Gastrocnemius medialis (tissue), 4 donors: ENCODE measurements at regions not wholly inside any gene's neighbourhood (a gene's known extent, or its start where the extent isn't known, plus 50 kb on each side); places are given as distances from the start of the nearest gene placed in this dataset.

Experiments
- ATAC-seq, 2 donors: fragments of 150-250 bp; one replicate each; pipeline ENCODE4 v1.9.1; 2016
- DNase-seq, 2 donors: peaks; one replicate each; pipeline ENCODE4 v3.0.0-alpha.2; 2019
- H3K27ac ChIP-seq, 4 donors: fragments of 200-600 bp; sonication (generic); 1 replicate in 1 of 4; 2 replicates in 3 of 4; pipeline ENCODE4 v1.5.1; 2016 to 2018; ENCODE audit warnings: mild to moderate bottlenecking in 2 of 4, moderate library complexity in 1 of 4
- H3K27me3 ChIP-seq, 3 donors: fragments of 200-600 bp; sonication (generic) in 2 of 3; 1 replicate in 1 of 3; 2 replicates in 2 of 3; pipeline versions ENCODE4 v1.5.1 to v1.6.0; 2016 to 2019; ENCODE audit warnings: mild to moderate bottlenecking in 1 of 3, moderate library complexity in 1 of 3
- H3K36me3 ChIP-seq, 2 donors: fragments of 200-600 bp; sonication (generic) in 1 of 2; one replicate each; pipeline ENCODE4 v1.5.1; 2017 to 2018
- H3K4me1 ChIP-seq, 2 donors: fragments of 200-600 bp; sonication (generic) in 1 of 2; one replicate each; pipeline ENCODE4 v1.5.1; 2016 to 2017; ENCODE audit warnings: mild to moderate bottlenecking in 2 of 2
- H3K4me3 ChIP-seq, 4 donors: fragments of 200-600 bp; sonication (generic) in 3 of 4; 1 replicate in 1 of 4; 2 replicates in 3 of 4; pipeline ENCODE4 v1.5.1; 2016 to 2019; ENCODE audit warnings: mild to moderate bottlenecking in 2 of 4
- H3K9me3 ChIP-seq, 3 donors: fragments of 200-600 bp; sonication (generic) in 2 of 3; 1 replicate in 1 of 3; 2 replicates in 2 of 3; pipeline ENCODE4 v1.5.1; 2016 to 2019
- POLR2A ChIP-seq, 2 donors: fragments of 450-650 bp; IDR thresholded peaks; one replicate each; pipeline ENCODE4 v1.6.1; 2017; ENCODE audit warnings: antibody characterized with exemption in 2 of 2, mild to moderate bottlenecking in 2 of 2, moderate library complexity in 2 of 2
- in situ Hi-C, 4 donors: fragments of 200-750 bp; cut with MboI; loops; one replicate each; pipeline versions ENCODE4 v1.15.0 to v1.8.0; 2017; ENCODE audit warnings: low sequenced_read_pairs in 4 of 4
- intact Hi-C: fragments of 100-400 bp; cut with DNase I; formaldehyde crosslinking; loops from one replicate; pipeline ENCODE4 v1.15.1; 2023; ENCODE audit warnings: low total_unique reads
- TF ChIP-seq, protein P1 (sequence below), 5 experiments: fragments of 450-650 bp in 3 of 5; fragments of 200-600 bp in 2 of 5; sonication (generic) in 2 of 5; IDR thresholded peaks in 4 of 5; conservative IDR thresholded peaks in 1 of 5; 1 replicate in 4 of 5; 2 replicates in 1 of 5; pipeline ENCODE4 v1.5.1; 2016 to 2019; ENCODE audit warnings: antibody characterized with exemption in 5 of 5, mild to moderate bottlenecking in 3 of 5, moderate library complexity in 3 of 5

DNA sequence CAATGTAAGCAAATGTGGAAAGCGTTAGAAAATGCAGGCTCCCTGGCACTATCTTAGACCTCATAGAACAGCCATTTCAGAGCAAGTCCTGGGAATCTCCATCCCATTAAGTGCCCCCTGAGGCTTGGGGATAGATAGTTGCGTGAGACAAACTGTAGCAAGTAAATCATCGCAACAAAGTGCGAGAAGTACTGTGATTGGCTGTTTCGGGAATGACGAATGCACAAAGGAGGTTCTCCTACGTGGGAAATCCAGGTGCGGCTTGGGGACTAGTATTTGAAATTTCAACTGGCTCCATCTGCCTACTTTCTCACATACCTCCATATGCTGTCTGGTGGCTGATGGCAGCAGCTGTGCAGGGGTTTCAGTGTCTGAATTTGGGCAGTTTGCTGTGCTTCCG lies 84.5 kb downstream of the PLEKHG1 start:
- in situ Hi-C loops (no loop called here), intact Hi-C loops (loop anchor here (10.0 kb wide), 1 partner anchor 269 kb away; no protein-coding TSS in a partner anchor)
- ATAC-seq (no peak), DNase-seq (no peak)
- Histone ChIP-seq H3K27ac (peak overlapping the region; percentile 71 to 79 (median 74)), H3K9me3 (no peaks in the 10 kb centered on the region), H3K36me3 (no peaks in the 10 kb centered on the region), H3K4me1 (peaks cover 0 to 7% of the 10 kb centered on the region in 2 donors), H3K27me3 (no peaks in the 10 kb centered on the region), H3K4me3 (peak overlapping the region; percentile 26 to 53 (median 36))
- TF ChIP-seq POLR2A (IDR thresholded peaks at IDR 0.05): no peak
- TF ChIP-seq, protein P1, sequence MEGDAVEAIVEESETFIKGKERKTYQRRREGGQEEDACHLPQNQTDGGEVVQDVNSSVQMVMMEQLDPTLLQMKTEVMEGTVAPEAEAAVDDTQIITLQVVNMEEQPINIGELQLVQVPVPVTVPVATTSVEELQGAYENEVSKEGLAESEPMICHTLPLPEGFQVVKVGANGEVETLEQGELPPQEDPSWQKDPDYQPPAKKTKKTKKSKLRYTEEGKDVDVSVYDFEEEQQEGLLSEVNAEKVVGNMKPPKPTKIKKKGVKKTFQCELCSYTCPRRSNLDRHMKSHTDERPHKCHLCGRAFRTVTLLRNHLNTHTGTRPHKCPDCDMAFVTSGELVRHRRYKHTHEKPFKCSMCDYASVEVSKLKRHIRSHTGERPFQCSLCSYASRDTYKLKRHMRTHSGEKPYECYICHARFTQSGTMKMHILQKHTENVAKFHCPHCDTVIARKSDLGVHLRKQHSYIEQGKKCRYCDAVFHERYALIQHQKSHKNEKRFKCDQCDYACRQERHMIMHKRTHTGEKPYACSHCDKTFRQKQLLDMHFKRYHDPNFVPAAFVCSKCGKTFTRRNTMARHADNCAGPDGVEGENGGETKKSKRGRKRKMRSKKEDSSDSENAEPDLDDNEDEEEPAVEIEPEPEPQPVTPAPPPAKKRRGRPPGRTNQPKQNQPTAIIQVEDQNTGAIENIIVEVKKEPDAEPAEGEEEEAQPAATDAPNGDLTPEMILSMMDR (IDR thresholded peaks at IDR 0.05 in 4 of 5, conservative IDR thresholded peaks at IDR 0.05 in 1 of 5): no peak

DNA sequence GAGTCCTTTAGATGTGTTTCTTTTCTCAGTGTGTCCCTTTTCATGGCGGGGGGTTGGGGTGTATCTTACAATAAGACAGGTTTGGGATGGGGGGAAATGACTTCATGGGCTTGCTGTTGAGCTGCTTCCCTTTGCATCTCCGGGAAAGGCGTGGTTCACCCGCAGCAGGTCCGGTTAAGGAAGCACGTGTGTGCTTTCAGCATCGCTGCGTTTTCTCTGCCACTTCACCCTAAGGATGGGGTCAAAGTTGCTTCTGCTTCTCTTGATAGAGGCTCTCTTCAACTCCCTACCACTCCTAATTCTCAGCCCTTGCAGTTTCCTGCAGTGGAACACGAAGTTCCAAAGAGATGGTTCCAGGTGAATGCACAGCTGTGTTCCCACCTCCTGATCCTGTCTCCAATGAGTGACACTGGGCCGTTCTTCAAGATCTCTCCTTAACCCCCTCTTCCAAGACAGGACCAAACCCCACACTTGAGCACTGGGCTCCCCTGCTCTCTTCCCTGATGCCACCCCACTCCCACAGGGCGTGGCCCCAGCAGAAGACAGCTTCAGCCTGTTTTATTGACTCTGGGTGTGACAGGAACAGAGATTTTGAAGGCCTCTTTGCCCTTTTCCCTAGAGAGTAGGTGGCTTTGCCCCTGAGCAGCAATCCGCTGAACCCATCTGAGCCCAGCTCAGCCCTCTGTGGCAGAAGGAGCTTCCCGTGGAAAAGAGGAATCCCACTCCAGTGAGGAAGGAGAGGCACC lies 85.2 kb downstream of the PLEKHG1 start:
- Histone ChIP-seq H3K27ac (peak overlapping the region; percentile 71 to 79 (median 74)), H3K27me3 (no peaks in the 10 kb centered on the region), H3K36me3 (no peaks in the 10 kb centered on the region), H3K4me1 (peaks cover 0 to 7% of the 10 kb centered on the region in 2 donors), H3K4me3 (peak overlapping the region; percentile 26 to 53 (median 36)), H3K9me3 (no peaks in the 10 kb centered on the region)
- in situ Hi-C loops: no loop called here
- intact Hi-C loops: loop anchor here (10.0 kb wide), 1 partner anchor 270 kb away; no protein-coding TSS in a partner anchor
- ATAC-seq (peak; percentile 45 to 49), DNase-seq (peak in 1 of 2 donors; percentile 17)
- TF ChIP-seq, protein P1 (IDR thresholded peaks at IDR 0.05 in 4 of 5, conservative IDR thresholded peaks at IDR 0.05 in 1 of 5): no peak
- peak in 1 of 2 donors; percentile 9 for TF ChIP-seq POLR2A (IDR thresholded peaks at IDR 0.05)

DNA sequence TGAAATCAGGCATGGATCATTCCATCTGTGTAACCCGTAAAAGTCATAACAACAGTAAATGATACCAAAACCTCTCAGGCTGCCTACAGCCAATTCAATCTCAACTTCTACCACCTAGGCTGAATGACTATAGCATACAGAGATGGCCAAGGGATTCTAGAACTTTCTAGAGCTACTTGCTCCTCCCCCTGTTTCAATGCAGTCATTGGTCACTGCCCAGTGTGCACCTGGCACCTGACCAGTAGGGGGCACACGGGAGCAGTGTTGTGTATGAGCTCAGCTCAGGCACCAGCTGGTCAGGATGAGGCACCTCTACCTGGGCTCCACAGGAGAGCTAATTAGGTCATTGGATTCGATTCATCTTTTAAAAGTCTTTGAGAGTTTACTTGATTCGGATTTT lies 86.2 kb downstream of the PLEKHG1 start:
- Histone ChIP-seq H3K4me1 (peaks cover 6 to 7% of the 10 kb centered on the region in 2 donors), H3K27ac (peak overlapping the region; percentile 56 to 79 (median 74)), H3K27me3 (no peaks in the 10 kb centered on the region), H3K36me3 (no peaks in the 10 kb centered on the region), H3K9me3 (no peaks in the 10 kb centered on the region), H3K4me3 (peak overlapping the region in 1 of 4 donors; percentile 53)
- in situ Hi-C loops (no loop called here), intact Hi-C loops (loop anchor here (10.0 kb wide), 1 partner anchor 271 kb away; no protein-coding TSS in a partner anchor)
- TF ChIP-seq, protein P1 (IDR thresholded peaks at IDR 0.05 in 4 of 5, conservative IDR thresholded peaks at IDR 0.05 in 1 of 5): peak in 4 of 5 experiments; percentile 19 to 41 (median 38)
- TF ChIP-seq POLR2A (IDR thresholded peaks at IDR 0.05): no peak
- no peak for DNase-seq
- ATAC-seq: no peak

DNA sequence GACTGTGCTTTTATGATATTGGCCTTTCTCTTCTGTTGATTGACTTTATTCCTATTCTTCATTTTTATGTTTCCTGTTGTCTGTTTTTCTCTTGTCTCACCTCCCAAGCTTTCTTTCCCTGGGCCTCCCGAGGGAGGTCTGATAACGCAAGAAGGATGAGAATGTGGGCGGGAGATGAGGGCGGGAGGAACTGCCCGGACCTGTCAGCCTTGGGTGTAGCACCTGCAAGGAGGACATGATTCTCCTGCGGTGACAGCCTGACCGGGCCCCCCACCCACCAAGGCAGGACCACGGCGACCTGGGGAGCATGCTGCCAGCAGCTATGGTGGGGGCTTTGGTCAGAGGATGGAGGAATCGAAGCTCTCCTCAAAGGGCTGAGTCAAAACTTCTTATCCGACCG lies 86.9 kb downstream of the PLEKHG1 start:
- Histone ChIP-seq H3K36me3 (no peaks in the 10 kb centered on the region), H3K27ac (peak overlapping the region; percentile 37 to 79 (median 74)), H3K27me3 (no peaks in the 10 kb centered on the region), H3K9me3 (no peaks in the 10 kb centered on the region), H3K4me3 (peak overlapping the region in 1 of 4 donors; percentile 10), H3K4me1 (peaks cover 6 to 7% of the 10 kb centered on the region in 2 donors)
- DNase-seq (no peak), ATAC-seq (no peak)
- intact Hi-C loops (loop anchor here (10.0 kb wide), 1 partner anchor 272 kb away; no protein-coding TSS in a partner anchor), in situ Hi-C loops (no loop called here)
- no peak for TF ChIP-seq POLR2A (IDR thresholded peaks at IDR 0.05)
- TF ChIP-seq, protein P1 (IDR thresholded peaks at IDR 0.05 in 4 of 5, conservative IDR thresholded peaks at IDR 0.05 in 1 of 5): no peak
